SU-DHL-6 (cell line): ENCODE measurements at regions not wholly inside any gene's neighbourhood (a gene's known extent, or its start where the extent isn't known, plus 50 kb on each side); places are given as distances from the start of the nearest gene placed in this dataset.

Experiments used
- EZH2phosphoT487 ChIP-seq: fragments of 200-600 bp; sonication (generic), shearing (Covaris generic); conservative IDR thresholded peaks from 2 replicates; pipeline ENCODE4 v1.6.1; 2018; ENCODE audit warnings: mild to moderate bottlenecking, antibody characterized with exemption, low read length, moderate library complexity, mixed read lengths
- TF ChIP-seq, protein P1 (sequence below): fragments of 200-600 bp; sonication (generic); IDR thresholded peaks from one replicate; pipeline ENCODE4 v1.5.1; 2017; ENCODE audit warnings: antibody characterized with exemption, mild to moderate bottlenecking, low read length, moderate library complexity; ENCODE audit not compliant: insufficient read depth, poor library complexity, severe bottlenecking

DNA sequence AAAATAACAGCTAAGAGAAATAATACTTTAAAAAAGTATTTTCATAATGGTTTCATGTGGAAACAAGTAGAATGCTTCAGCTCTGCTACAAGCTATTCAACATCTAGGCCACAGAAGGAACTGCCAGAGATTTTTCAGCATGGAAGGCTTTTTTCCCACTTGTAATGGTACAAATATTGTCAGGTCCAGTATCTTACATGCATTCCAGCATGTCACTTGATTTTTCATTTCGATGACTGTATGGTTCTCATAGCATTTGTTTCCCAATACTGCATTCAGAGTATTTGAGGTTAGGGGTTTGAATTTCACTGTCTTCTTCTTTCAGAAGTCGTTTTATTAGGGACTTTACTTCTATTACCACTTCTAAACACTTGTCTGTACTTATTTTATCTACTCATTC is 1701.5 kb upstream of the FLRT2 start:
- TF ChIP-seq, protein P1, sequence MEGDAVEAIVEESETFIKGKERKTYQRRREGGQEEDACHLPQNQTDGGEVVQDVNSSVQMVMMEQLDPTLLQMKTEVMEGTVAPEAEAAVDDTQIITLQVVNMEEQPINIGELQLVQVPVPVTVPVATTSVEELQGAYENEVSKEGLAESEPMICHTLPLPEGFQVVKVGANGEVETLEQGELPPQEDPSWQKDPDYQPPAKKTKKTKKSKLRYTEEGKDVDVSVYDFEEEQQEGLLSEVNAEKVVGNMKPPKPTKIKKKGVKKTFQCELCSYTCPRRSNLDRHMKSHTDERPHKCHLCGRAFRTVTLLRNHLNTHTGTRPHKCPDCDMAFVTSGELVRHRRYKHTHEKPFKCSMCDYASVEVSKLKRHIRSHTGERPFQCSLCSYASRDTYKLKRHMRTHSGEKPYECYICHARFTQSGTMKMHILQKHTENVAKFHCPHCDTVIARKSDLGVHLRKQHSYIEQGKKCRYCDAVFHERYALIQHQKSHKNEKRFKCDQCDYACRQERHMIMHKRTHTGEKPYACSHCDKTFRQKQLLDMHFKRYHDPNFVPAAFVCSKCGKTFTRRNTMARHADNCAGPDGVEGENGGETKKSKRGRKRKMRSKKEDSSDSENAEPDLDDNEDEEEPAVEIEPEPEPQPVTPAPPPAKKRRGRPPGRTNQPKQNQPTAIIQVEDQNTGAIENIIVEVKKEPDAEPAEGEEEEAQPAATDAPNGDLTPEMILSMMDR: no peak
- no peak for TF ChIP-seq EZH2phosphoT487
